Brain microvascular endothelial cell (primary cell): ENCODE measurements at regions not wholly inside any gene's neighbourhood (a gene's known extent, or its start where the extent isn't known, plus 50 kb on each side); places are given as distances from the start of the nearest gene placed in this dataset.

Experiments
- DNase-seq: peaks from one replicate; pipeline ENCODE4 v3.0.0-alpha.2; 2020
- H3K27ac ChIP-seq: fragments of 250-450 bp; sonication (Bioruptor Pico); 2 replicates; pipeline ENCODE4 v1.5.1; 2020; ENCODE audit warnings: mild to moderate bottlenecking, moderate library complexity
- H3K27me3 ChIP-seq: fragments of 250-450 bp; sonication (Bioruptor Pico); replicated peaks from 2 replicates; pipeline ENCODE4 v1.5.1; 2020; ENCODE audit warnings: mild to moderate bottlenecking
- H3K36me3 ChIP-seq: fragments of 250-450 bp; sonication (Bioruptor Pico); replicated peaks from 2 replicates; pipeline ENCODE4 v1.5.1; 2020; ENCODE audit warnings: mild to moderate bottlenecking
- H3K4me3 ChIP-seq: 2 replicates; pipeline ENCODE4 v1.5.1; 2011; ENCODE audit warnings: low read depth, mild to moderate bottlenecking, control low read depth, low read length, moderate library complexity
- CTCF ChIP-seq: IDR thresholded peaks from 2 replicates; pipeline ENCODE4 v1.5.1; 2011; ENCODE audit warnings: low read depth, mild to moderate bottlenecking, moderate library complexity, low read length, control low read depth, inconsistent platforms; ENCODE audit errors: missing control alignments
- in situ Hi-C: cut with HindIII; loops from 2 replicates; pipeline ENCODE4 v1.10.0; 2017; ENCODE audit warnings: low sequenced_read_pairs, low pct_ligation_motif_present

- TF ChIP-seq CTCF, result no peak
- DNase-seq, result no peak
- Histone ChIP-seq H3K27ac (no peak overlapping the region), H3K36me3 (no peaks in the 10 kb centered on the region), H3K27me3 (no peaks in the 10 kb centered on the region), H3K4me3 (no peak overlapping the region)
- in situ Hi-C loops, result no loop called here
Measured at GRCh38 chr5:166493040-166493439, 1798.4 kb upstream of the WWC1 start.

- no peaks in the 10 kb centered on the region for H3K27me3 ChIP-seq
- in situ Hi-C loops, result no loop called here
- no peak for DNase-seq
- H3K27ac ChIP-seq, result no peak overlapping the region
- no peak overlapping the region for H3K4me3 ChIP-seq
- H3K36me3 ChIP-seq, result no peaks in the 10 kb centered on the region
- TF ChIP-seq CTCF, result no peak
Measured at GRCh38 chr5:166493612-166494011, 1797.8 kb upstream of the WWC1 start.

GRCh38 chr5:166497496-166498104 lies 1793.8 kb upstream of the WWC1 start:
- no peak for TF ChIP-seq CTCF
- H3K36me3 ChIP-seq, result no peaks in the 10 kb centered on the region
- in situ Hi-C loops, result no loop called here
- H3K27ac ChIP-seq, result no peak overlapping the region
- H3K4me3 ChIP-seq, result no peak overlapping the region
- H3K27me3 ChIP-seq, result no peaks in the 10 kb centered on the region
- no peak for DNase-seq

- Histone ChIP-seq H3K36me3 (no peaks in the 10 kb centered on the region), H3K27ac (no peak overlapping the region), H3K27me3 (no peaks in the 10 kb centered on the region), H3K4me3 (no peak overlapping the region)
- DNase-seq, result no peak
- TF ChIP-seq CTCF, result no peak
- in situ Hi-C loops, result no loop called here
Measured at GRCh38 chr5:166499447-166500240, 1791.8 kb upstream of the WWC1 start.

GRCh38 chr5:166503506-166503905 lies 1787.9 kb upstream of the WWC1 start:
- H3K27me3 ChIP-seq, result no peaks in the 10 kb centered on the region
- DNase-seq, result no peak
- no peak for TF ChIP-seq CTCF
- in situ Hi-C loops, result no loop called here
- no peak overlapping the region for H3K27ac ChIP-seq
- no peaks in the 10 kb centered on the region for H3K36me3 ChIP-seq
- H3K4me3 ChIP-seq, result no peak overlapping the region
